Memory B cell (primary cell): ENCODE measurements at regions not wholly inside any gene's neighbourhood (a gene's known extent, or its start where the extent isn't known, plus 50 kb on each side); places are given as distances from the start of the nearest gene placed in this dataset.

ENCODE experiments used
- ATAC-seq: fragments of 150-1000 bp; cut with Tn5 transposase; 2 replicates; pipeline ENCODE4 v1.10.0; 2021; ENCODE audit warnings: low read depth, mild to moderate bottlenecking, moderate library complexity
- DNase-seq, 2 donors: peaks; one replicate each; pipeline ENCODE4 v3.0.0; 2022; ENCODE audit warnings: low spot score in 2 of 2
- H3K27ac Mint-ChIP-seq: one replicate; pipeline ENCODE4 v1.8.0; 2022; ENCODE audit warnings: mild to moderate bottlenecking, moderate library complexity, mixed read lengths
- H3K27me3 Mint-ChIP-seq: one replicate; pipeline ENCODE4 v1.8.0; 2022; ENCODE audit warnings: mixed read lengths
- H3K36me3 Mint-ChIP-seq: one replicate; pipeline ENCODE4 v1.8.0; 2022; ENCODE audit warnings: mild to moderate bottlenecking, mixed read lengths
- H3K4me1 Mint-ChIP-seq: one replicate; pipeline ENCODE4 v1.8.0; 2022; ENCODE audit warnings: mixed read lengths
- H3K4me3 Mint-ChIP-seq: one replicate; pipeline ENCODE4 v1.8.0; 2022; ENCODE audit warnings: mild to moderate bottlenecking, moderate library complexity, mixed read lengths
- H3K9me3 Mint-ChIP-seq: one replicate; pipeline ENCODE4 v1.8.0; 2022; ENCODE audit warnings: mixed read lengths

DNA sequence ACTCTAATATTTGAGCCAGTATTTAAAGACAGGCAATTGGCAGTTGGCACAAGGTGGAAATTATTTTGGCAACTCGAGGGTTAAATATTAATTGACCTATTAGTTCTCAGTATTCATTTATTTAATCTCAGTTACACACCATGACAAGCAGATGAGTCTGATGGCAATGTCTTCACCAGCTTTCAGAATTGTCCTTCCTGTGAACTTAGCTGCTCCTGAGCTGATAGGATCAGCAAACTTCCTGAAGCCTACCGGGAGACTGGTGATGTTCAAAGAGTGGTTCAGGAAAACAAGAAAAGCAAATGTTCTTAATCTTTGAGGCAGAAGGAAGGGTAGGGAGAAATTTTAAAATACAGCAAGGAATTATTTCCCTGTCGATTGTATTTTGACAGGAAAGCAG, 522.2 kb downstream of the SOX2 start:
- Mint-ChIP-seq H3K27me3 (no peaks in the 10 kb centered on the region), H3K4me1 (no peaks in the 10 kb centered on the region), H3K36me3 (no peaks in the 10 kb centered on the region), H3K9me3 (no peaks in the 10 kb centered on the region), H3K4me3 (no peak overlapping the region), H3K27ac (no peak overlapping the region)
- no peak for ATAC-seq
- DNase-seq, result no peak

DNA sequence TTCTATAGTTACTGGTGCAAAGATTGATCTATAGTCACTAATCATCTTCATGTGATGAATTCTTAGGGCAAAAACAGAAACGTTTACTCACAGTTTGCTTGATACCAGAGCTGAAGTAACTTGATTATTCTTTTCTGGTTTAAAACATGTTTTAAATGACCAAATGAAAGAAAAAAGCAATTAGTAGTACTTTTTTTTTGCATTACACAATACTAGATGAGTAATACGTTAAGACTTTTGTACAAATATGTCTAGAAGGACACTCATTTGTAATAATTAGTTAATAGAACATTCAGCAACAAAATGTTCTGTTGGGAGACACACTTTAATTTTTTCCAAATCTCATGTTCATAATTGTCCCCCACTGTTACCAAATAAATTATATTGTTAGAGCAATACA, 523.2 kb downstream of the SOX2 start:
- H3K4me3 Mint-ChIP-seq, result no peak overlapping the region
- DNase-seq (no peak), ATAC-seq (no peak)
- H3K9me3 Mint-ChIP-seq, result no peaks in the 10 kb centered on the region
- H3K4me1 Mint-ChIP-seq, result no peaks in the 10 kb centered on the region
- H3K36me3 Mint-ChIP-seq, result no peaks in the 10 kb centered on the region
- no peaks in the 10 kb centered on the region for H3K27me3 Mint-ChIP-seq
- no peak overlapping the region for H3K27ac Mint-ChIP-seq

DNA sequence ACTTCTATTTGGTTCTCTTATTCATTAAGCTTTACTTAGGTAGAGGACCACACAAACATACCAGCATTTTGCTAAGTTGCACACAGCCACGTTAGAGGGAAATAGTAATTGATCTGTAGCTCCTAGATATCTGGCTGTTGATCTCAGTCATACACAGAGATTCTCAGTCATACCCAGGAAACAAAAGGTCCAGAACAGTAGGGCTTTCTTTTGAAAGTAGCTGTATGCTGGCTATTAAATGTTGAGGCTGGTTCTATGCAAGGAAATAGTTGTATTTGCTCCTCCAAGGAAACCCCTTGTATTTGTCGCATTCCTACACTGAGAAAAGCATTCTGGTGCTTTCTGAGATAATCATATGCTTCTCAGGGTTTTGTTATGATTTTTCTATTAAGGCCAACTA, 523.8 kb downstream of the SOX2 start:
- no peak for DNase-seq
- no peaks in the 10 kb centered on the region for H3K27me3 Mint-ChIP-seq
- H3K4me1 Mint-ChIP-seq, result no peaks in the 10 kb centered on the region
- no peak overlapping the region for H3K27ac Mint-ChIP-seq
- H3K36me3 Mint-ChIP-seq, result no peaks in the 10 kb centered on the region
- ATAC-seq, result no peak
- no peak overlapping the region for H3K4me3 Mint-ChIP-seq
- H3K9me3 Mint-ChIP-seq, result no peaks in the 10 kb centered on the region

DNA sequence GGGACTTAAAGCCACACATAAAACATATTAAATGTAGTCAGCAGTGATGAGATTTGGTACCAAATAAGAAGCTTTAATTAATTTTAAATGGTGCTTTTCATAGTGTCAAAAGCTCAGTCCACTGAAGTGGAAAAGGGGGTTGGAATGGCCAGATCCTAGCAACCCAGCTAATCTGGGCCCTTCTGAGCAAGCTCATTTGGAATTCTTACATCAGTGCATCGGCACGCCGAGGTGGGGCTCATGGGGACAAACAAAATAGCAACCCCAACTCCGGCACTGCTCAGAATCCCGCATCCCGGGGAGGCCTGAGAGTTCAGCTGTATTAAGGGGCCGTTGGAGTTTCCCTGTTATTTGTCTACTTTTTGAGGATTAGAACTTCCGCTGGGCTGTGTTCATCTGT, 526.4 kb downstream of the SOX2 start:
- no peaks in the 10 kb centered on the region for H3K4me1 Mint-ChIP-seq
- no peaks in the 10 kb centered on the region for H3K27me3 Mint-ChIP-seq
- H3K27ac Mint-ChIP-seq, result no peak overlapping the region
- no peaks in the 10 kb centered on the region for H3K9me3 Mint-ChIP-seq
- ATAC-seq (no peak), DNase-seq (no peak)
- no peaks in the 10 kb centered on the region for H3K36me3 Mint-ChIP-seq
- no peak overlapping the region for H3K4me3 Mint-ChIP-seq

DNA sequence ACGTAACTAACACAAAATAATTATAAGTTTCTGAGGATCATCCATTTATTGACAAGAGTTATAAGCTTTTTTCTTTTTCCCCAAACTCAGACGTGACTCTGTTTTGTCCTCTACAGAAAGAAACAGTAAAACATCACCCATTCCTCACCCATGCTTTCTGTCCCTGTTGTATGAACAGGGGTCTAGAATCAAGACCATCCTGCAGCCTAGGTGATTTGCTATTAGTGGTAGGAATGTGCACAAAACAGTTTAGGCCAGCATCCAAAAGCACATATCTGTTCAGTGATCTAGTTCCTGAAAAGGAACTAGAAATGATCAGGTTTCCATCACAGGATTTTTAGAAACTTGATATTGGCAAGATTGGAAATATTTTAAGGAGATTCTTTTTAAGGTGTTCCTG, 527.6 kb downstream of the SOX2 start:
- Mint-ChIP-seq H3K27me3 (no peaks in the 10 kb centered on the region), H3K4me3 (no peak overlapping the region), H3K36me3 (no peaks in the 10 kb centered on the region), H3K4me1 (no peaks in the 10 kb centered on the region), H3K27ac (no peak overlapping the region), H3K9me3 (no peaks in the 10 kb centered on the region)
- ATAC-seq (no peak), DNase-seq (no peak)

DNA sequence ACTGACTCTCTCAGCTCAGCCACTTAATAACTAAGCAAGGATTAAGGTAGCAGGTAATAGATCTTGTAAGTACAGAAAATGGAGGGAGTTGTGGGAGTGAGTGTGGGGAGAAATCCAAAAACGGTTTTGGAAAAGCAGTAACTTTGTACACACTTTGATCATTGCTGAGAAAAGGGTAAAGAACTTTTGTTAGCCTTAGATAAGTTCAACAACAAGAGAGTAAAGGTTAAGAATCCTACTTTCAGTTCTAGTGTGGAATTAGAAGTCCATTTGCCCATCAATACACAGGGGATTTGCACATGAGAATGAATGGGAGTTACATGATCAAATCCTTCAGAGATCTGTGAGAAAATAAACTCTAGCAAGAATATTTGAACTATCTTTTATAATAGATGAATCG, 528.7 kb downstream of the SOX2 start:
- Mint-ChIP-seq H3K27ac (no peak overlapping the region), H3K36me3 (no peaks in the 10 kb centered on the region), H3K4me1 (no peaks in the 10 kb centered on the region), H3K27me3 (peaks cover 5% of the 10 kb centered on the region), H3K4me3 (no peak overlapping the region), H3K9me3 (no peaks in the 10 kb centered on the region)
- no peak for ATAC-seq
- no peak for DNase-seq

DNA sequence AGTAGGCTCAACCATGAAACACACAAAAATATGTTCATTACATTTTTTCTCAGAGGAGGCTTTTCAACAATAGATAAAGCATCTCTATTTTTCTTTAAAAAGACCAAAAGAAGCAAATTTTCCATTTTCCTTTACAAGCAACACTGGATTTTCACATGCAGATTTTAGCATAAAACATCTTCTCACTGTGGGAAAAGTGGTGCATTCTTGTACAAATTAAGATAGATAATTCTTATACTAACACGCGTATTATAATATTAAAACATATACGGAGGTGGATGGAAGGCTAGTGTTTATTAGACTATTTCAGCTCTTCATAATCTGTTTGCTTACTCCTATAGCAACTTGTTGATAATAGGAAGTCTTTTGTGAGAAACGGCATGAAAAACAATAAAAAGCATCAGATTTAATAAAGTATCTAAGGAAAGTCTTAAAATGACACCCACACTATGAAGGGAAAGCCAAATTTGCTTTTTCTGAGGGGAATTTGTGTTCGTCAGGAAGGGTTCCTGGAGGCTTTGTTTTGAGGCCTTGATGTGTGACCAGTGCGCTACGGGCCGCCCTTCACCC, 529.6 kb downstream of the SOX2 start:
- DNase-seq, result no peak
- no peak overlapping the region for H3K27ac Mint-ChIP-seq
- ATAC-seq, result no peak
- no peaks in the 10 kb centered on the region for H3K9me3 Mint-ChIP-seq
- no peaks in the 10 kb centered on the region for H3K36me3 Mint-ChIP-seq
- no peaks in the 10 kb centered on the region for H3K4me1 Mint-ChIP-seq
- no peak overlapping the region for H3K4me3 Mint-ChIP-seq
- H3K27me3 Mint-ChIP-seq, result peaks cover 6% of the 10 kb centered on the region

DNA sequence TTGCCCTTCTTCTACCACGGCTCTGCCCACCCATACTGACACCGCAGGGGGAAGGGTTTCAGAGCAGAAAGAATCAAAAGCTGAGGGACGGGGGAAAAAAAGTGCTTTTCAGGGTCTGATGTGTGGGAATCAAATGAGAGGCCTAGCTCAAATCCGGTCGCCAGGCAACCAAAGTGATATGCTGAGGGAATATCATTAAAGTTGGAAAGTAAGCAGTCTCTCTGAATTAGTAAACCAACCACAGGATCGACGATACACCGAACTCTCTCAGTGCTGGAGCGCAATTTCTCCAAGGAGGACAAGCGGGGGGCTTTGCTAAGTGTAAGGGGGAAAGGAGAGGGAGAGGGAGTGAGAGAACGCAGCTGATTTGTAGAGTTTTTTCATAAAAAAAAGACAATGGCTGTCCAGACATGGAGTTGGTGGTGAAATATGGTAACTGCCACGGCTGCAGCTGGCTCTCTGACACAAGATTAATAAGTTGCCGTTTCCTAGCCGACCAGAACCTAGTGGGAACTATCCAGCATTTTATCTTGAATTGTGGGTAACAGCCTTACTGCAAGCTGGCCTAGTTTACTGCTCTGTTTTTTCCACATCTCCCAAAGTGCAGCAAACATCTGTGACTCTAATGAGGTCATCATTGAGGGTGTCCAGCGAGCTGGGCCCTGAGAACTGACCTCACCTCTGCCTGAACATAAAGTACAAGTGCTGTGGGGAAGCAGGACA, 530.2 kb downstream of the SOX2 start:
- no peak for ATAC-seq
- Mint-ChIP-seq H3K36me3 (no peaks in the 10 kb centered on the region), H3K27ac (no peak overlapping the region), H3K4me1 (no peaks in the 10 kb centered on the region), H3K4me3 (no peak overlapping the region), H3K9me3 (no peaks in the 10 kb centered on the region), H3K27me3 (peaks cover 8% of the 10 kb centered on the region)
- no peak for DNase-seq

DNA sequence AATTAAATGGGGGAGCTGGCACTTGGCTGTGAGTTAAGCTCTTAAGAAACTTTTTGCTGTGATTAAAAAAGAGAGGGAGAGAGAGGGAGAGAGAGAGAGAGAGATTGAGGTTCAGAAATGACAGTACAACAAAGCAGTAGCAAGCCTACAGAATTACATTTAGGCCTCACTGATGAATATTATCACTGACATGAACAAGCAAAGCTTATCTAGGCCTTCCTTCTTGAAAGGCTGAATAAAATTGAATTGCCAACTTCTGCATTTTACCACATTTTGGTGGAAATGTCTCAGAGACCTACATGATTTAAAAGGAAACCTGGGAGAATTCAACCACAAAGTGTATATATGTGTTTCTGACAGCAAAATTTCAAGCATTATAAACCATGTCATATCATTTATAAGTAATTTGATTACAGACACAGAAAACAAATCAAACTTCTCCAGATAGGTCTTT, 530.8 kb downstream of the SOX2 start:
- DNase-seq, result no peak
- H3K27me3 Mint-ChIP-seq, result peaks cover 8% of the 10 kb centered on the region

DNA sequence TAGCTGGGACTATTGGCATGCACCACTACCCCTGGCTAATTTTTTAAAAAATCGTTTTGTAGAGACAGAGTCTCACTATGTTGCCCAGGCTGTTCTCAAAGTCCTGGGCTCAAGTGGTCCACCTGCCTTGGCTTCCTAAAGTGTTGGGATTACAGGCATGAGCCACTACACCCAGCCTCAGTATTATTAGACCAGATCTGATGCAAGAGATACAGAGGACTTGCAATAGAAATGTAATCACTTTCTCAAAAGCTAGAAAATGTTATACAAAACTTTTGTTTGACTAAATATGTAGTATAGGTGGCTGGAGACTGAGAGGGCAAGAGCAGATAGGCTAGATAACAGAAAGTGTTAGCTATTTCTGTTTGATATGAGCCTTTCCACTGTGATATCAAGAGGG, 531.9 kb downstream of the SOX2 start:
- H3K27ac Mint-ChIP-seq, result no peak overlapping the region
- no peaks in the 10 kb centered on the region for H3K4me1 Mint-ChIP-seq
- H3K4me3 Mint-ChIP-seq, result no peak overlapping the region
- peaks cover 8% of the 10 kb centered on the region for H3K27me3 Mint-ChIP-seq
- H3K9me3 Mint-ChIP-seq, result no peaks in the 10 kb centered on the region
- ATAC-seq (no peak), DNase-seq (no peak)
- no peaks in the 10 kb centered on the region for H3K36me3 Mint-ChIP-seq

More for the DNA sequence above, 530.8 kb downstream of the SOX2 start:
- no peak for ATAC-seq
- H3K9me3 Mint-ChIP-seq, result no peaks in the 10 kb centered on the region
- H3K4me3 Mint-ChIP-seq, result no peak overlapping the region
- H3K4me1 Mint-ChIP-seq, result no peaks in the 10 kb centered on the region
- no peak overlapping the region for H3K27ac Mint-ChIP-seq
- H3K36me3 Mint-ChIP-seq, result no peaks in the 10 kb centered on the region

DNA sequence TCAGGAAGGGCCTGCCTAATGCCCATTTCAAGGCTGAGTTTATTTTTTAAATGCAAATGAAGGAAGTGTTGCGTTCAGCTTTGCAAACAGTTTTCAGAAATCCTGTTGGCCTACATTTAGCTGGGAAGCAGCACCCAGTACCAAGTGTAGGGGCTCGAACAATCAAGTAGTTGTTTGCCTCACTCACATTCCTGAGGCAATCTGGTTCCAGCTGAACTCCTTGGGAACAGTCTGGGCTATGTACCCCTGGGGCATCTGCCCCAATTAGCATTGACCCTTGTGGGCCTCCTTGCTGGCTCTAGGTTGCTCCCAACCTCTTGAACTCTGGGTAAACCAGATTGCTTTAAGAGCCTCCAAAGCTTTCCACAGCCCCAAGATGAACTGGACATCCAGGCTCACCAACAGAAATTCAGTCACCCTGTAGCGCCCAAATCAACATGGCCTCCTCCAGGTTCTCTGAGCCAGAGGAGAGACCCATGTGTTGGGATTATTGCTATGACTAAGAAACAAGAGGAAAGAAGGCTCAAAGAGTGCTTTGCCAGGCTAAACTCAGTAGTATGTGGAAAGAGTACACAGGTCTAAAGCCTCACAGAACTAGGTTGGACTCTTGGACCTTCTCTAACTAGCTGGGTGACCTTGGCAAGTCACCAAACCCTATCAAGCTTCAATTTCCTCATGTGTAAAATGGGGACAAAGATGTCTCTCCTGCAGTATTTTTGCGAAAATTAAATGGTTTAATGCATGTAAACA, 532.7 kb downstream of the SOX2 start:
- Mint-ChIP-seq H3K36me3 (no peaks in the 10 kb centered on the region), H3K4me1 (no peaks in the 10 kb centered on the region), H3K9me3 (no peaks in the 10 kb centered on the region), H3K27ac (no peak overlapping the region), H3K27me3 (peaks cover 8% of the 10 kb centered on the region), H3K4me3 (no peak overlapping the region)
- no peak for ATAC-seq
- no peak for DNase-seq

DNA sequence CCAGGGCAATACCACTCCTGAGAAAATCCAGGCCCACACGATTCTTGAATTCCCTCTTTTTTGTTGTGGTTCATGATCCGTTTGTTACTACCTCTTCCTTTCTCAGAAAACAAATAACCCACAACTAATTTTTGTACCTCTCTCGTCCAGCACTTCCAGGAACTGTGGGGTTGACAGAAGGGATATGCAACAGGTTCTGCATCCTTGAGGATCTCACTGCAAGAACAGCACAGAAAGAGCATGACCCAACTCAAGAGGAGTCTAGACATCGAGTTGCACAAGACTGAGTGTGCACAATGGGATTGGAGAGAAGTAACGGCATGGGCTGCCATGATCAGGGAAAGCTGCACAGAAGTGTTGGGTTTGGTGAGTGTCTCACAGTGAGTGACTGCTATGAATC, 533.3 kb downstream of the SOX2 start:
- peaks cover 8% of the 10 kb centered on the region for H3K27me3 Mint-ChIP-seq
- H3K4me3 Mint-ChIP-seq, result no peak overlapping the region
- DNase-seq (no peak), ATAC-seq (no peak)
- no peaks in the 10 kb centered on the region for H3K4me1 Mint-ChIP-seq
- no peaks in the 10 kb centered on the region for H3K9me3 Mint-ChIP-seq
- no peak overlapping the region for H3K27ac Mint-ChIP-seq
- no peaks in the 10 kb centered on the region for H3K36me3 Mint-ChIP-seq

DNA sequence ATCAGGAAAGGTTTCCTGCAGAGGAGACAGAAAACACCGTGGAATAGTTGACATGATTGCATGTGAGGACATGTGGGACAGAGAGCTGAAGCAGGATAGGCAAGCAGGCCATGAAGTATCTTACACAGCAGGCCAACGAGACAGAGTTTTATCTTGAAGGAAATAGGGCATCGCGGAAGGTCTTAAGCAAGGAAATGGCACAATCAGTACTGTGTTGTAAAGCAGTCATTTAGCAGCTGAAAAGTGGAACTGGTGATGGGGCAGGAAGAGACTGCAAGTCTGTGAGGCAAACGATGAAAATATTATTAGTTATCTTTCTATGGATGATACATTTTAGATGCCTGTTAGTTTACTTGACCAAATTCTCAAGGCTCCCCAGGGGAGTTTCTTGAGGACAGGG, 535.1 kb downstream of the SOX2 start:
- no peaks in the 10 kb centered on the region for H3K9me3 Mint-ChIP-seq
- H3K27me3 Mint-ChIP-seq, result peaks cover 8% of the 10 kb centered on the region
- no peak overlapping the region for H3K27ac Mint-ChIP-seq
- no peak for DNase-seq
- H3K36me3 Mint-ChIP-seq, result no peaks in the 10 kb centered on the region
- ATAC-seq, result no peak
- H3K4me1 Mint-ChIP-seq, result no peaks in the 10 kb centered on the region
- H3K4me3 Mint-ChIP-seq, result no peak overlapping the region

DNA sequence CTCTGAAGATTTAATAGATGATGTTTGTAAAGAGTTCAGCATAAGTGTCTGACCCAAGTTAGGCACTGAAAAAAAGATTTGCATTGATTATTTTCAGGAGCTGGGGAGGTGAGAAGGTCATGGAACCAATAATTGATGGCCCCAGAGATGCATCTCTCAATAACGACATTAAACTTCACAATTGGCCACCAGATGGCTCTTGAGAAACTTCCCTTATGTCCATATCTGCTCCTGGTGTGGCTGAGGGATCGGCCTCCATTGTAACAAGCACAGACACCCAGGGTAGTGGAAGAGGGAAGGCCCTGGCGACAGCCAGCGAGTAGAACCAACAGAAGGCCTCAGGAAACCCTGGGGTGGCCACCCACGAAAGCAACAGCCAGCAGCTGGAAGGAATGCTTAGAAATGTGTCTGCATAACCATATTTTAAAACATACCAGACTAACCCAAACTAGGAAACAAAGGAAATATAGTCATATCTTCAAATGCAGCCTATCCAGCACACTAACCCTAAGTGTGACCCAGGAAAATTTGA, 536.7 kb downstream of the SOX2 start:
- Mint-ChIP-seq H3K27me3 (peaks cover 8% of the 10 kb centered on the region), H3K27ac (no peak overlapping the region), H3K4me3 (no peak overlapping the region), H3K4me1 (no peaks in the 10 kb centered on the region), H3K36me3 (no peaks in the 10 kb centered on the region), H3K9me3 (no peaks in the 10 kb centered on the region)
- ATAC-seq, result no peak
- no peak for DNase-seq
